ENCODE measurements at regions not wholly inside any gene's neighbourhood (a gene's known extent, or its start where the extent isn't known, plus 50 kb on each side); places are given as distances from the start of the nearest gene placed in this dataset.
A peak's percentile ranks its signal among the peaks of the same experiment; 100 is the strongest.

GRCh38 chr12:83859021-83859420 lies 1053.6 kb downstream of the SLC6A15 start:
- Histone ChIP-seq H3K4me2 (ENCODE audit: low read length) (no peak overlapping the region), H3K4me1 (ENCODE audit: insufficient read depth, low read length) (no peaks in the 10 kb centered on the region), H3K9me3 (ENCODE audit: insufficient read depth, low read depth, low read length) (peaks cover 5% of the 10 kb centered on the region), H3K9ac (ENCODE audit: low read length) (no peak overlapping the region), H3K36me3 (ENCODE audit: insufficient read depth, low read length) (no peaks in the 10 kb centered on the region), H2AFZ (ENCODE audit: low read depth, low read length) (no peak overlapping the region), H4K20me1 (ENCODE audit: insufficient read depth, low read length) (no peaks in the 10 kb centered on the region), H3K79me2 (ENCODE audit: insufficient read depth, low read length) (no peaks in the 10 kb centered on the region), H3K27ac (ENCODE audit: low read depth, low read length) (no peak overlapping the region), H3K27me3 (ENCODE audit: insufficient read depth, low read length) (no peaks in the 10 kb centered on the region), H3K4me3 (ENCODE audit: insufficient read depth, low read depth, low read length) (no peak overlapping the region)
- Mint-ChIP-seq H3K27me3 (ENCODE audit: low read depth, unreplicated experiment) (no peaks in the 10 kb centered on the region), H3K4me3 (ENCODE audit: unreplicated experiment) (no peak overlapping the region), H3K36me3 (ENCODE audit: low read depth, unreplicated experiment) (peaks cover 2% of the 10 kb centered on the region), H3K9me3 (ENCODE audit: unreplicated experiment) (peaks cover 24% of the 10 kb centered on the region), H3K27ac (ENCODE audit: unreplicated experiment) (no peak overlapping the region), H3K4me1 (ENCODE audit: low read depth, unreplicated experiment) (peaks cover 2% of the 10 kb centered on the region)
- DNase-seq (ENCODE audit: low read depth) (peak; percentile 6), FAIRE-seq (peak; percentile 54)
- TF ChIP-seq EZH2 (IDR thresholded peaks at IDR 0.05; ENCODE audit: insufficient read depth, low read length), result no peak
- no peak for TF ChIP-seq CTCF (IDR thresholded peaks at IDR 0.05; ENCODE audit: insufficient read depth, low read depth, low read length)

GRCh38 chr12:83856803-83857202 lies 1055.8 kb downstream of the SLC6A15 start:
- FAIRE-seq (no peak), DNase-seq (ENCODE audit: low read depth) (no peak)
- no peak overlapping the region for H3K9ac ChIP-seq (ENCODE audit: low read length)
- H3K4me1 Mint-ChIP-seq (ENCODE audit: low read depth, unreplicated experiment), result peaks cover 2% of the 10 kb centered on the region
- H3K27me3 ChIP-seq (ENCODE audit: insufficient read depth, low read length), result no peaks in the 10 kb centered on the region
- peaks cover 5% of the 10 kb centered on the region for H3K9me3 ChIP-seq (ENCODE audit: insufficient read depth, low read depth, low read length)
- peaks cover 2% of the 10 kb centered on the region for H3K36me3 Mint-ChIP-seq (ENCODE audit: low read depth, unreplicated experiment)
- H3K27me3 Mint-ChIP-seq (ENCODE audit: low read depth, unreplicated experiment), result no peaks in the 10 kb centered on the region
- no peak overlapping the region for H3K4me3 Mint-ChIP-seq (ENCODE audit: unreplicated experiment)
- no peaks in the 10 kb centered on the region for H4K20me1 ChIP-seq (ENCODE audit: insufficient read depth, low read length)
- H3K4me2 ChIP-seq (ENCODE audit: low read length), result no peak overlapping the region
- TF ChIP-seq EZH2 (IDR thresholded peaks at IDR 0.05; ENCODE audit: insufficient read depth, low read length), result no peak
- TF ChIP-seq CTCF (IDR thresholded peaks at IDR 0.05; ENCODE audit: insufficient read depth, low read depth, low read length), result no peak
- H3K79me2 ChIP-seq (ENCODE audit: insufficient read depth, low read length), result no peaks in the 10 kb centered on the region
- no peak overlapping the region for H2AFZ ChIP-seq (ENCODE audit: low read depth, low read length)
- no peaks in the 10 kb centered on the region for H3K4me1 ChIP-seq (ENCODE audit: insufficient read depth, low read length)
- no peak overlapping the region for H3K4me3 ChIP-seq (ENCODE audit: insufficient read depth, low read depth, low read length)
- H3K27ac Mint-ChIP-seq (ENCODE audit: unreplicated experiment), result no peak overlapping the region
- no peak overlapping the region for H3K27ac ChIP-seq (ENCODE audit: low read depth, low read length)
- peaks cover 24% of the 10 kb centered on the region for H3K9me3 Mint-ChIP-seq (ENCODE audit: unreplicated experiment)
- H3K36me3 ChIP-seq (ENCODE audit: insufficient read depth, low read length), result no peaks in the 10 kb centered on the region

- Histone ChIP-seq H4K20me1 (ENCODE audit: insufficient read depth, low read length) (no peaks in the 10 kb centered on the region), H3K27me3 (ENCODE audit: insufficient read depth, low read length) (no peaks in the 10 kb centered on the region), H3K27ac (ENCODE audit: low read depth, low read length) (no peak overlapping the region), H3K4me2 (ENCODE audit: low read length) (no peak overlapping the region), H3K9ac (ENCODE audit: low read length) (no peak overlapping the region), H3K79me2 (ENCODE audit: insufficient read depth, low read length) (no peaks in the 10 kb centered on the region), H2AFZ (ENCODE audit: low read depth, low read length) (no peak overlapping the region), H3K36me3 (ENCODE audit: insufficient read depth, low read length) (no peaks in the 10 kb centered on the region), H3K4me1 (ENCODE audit: insufficient read depth, low read length) (no peaks in the 10 kb centered on the region), H3K4me3 (ENCODE audit: insufficient read depth, low read depth, low read length) (no peak overlapping the region), H3K9me3 (ENCODE audit: insufficient read depth, low read depth, low read length) (no peaks in the 10 kb centered on the region)
- no peaks in the 10 kb centered on the region for H3K4me1 Mint-ChIP-seq (ENCODE audit: low read depth, unreplicated experiment)
- peak; percentile 34 for FAIRE-seq
- H3K9me3 Mint-ChIP-seq (ENCODE audit: unreplicated experiment), result peaks cover 5% of the 10 kb centered on the region
- no peaks in the 10 kb centered on the region for H3K36me3 Mint-ChIP-seq (ENCODE audit: low read depth, unreplicated experiment)
- H3K4me3 Mint-ChIP-seq (ENCODE audit: unreplicated experiment), result no peak overlapping the region
- no peak for DNase-seq (ENCODE audit: low read depth)
- TF ChIP-seq EZH2 (IDR thresholded peaks at IDR 0.05; ENCODE audit: insufficient read depth, low read length) (no peak), CTCF (IDR thresholded peaks at IDR 0.05; ENCODE audit: insufficient read depth, low read depth, low read length) (no peak)
- H3K27me3 Mint-ChIP-seq (ENCODE audit: low read depth, unreplicated experiment), result no peaks in the 10 kb centered on the region
- H3K27ac Mint-ChIP-seq (ENCODE audit: unreplicated experiment), result no peak overlapping the region
Observed at GRCh38 chr12:83850531-83850930, 1062.1 kb downstream of the SLC6A15 start.

Measured in astrocyte (in vitro differentiated cells and primary cell).